Activated B cell treated with CpG ODN at 0.5 μM for 24 hours (primary cell): ENCODE measurements at regions not wholly inside any gene's neighbourhood (a gene's known extent, or its start where the extent isn't known, plus 50 kb on each side); places are given as distances from the start of the nearest gene placed in this dataset.

Experiments used
- ATAC-seq: fragments of 200-7000 bp; cut with Tn5 transposase; one replicate; pipeline ENCODE4 v1.10.0; 2021; ENCODE audit warnings: low read depth, mild to moderate bottlenecking, moderate library complexity
- CTCF ChIA-PET: fragments of 350-600 bp; sonication (Branson Sonifier 250); formaldehyde crosslinking; loops from one replicate; lab custom pipeline; 2021; ENCODE audit warnings: antibody characterized with exemption; lab: Charles Lee
- POLR2A ChIA-PET: fragments of 350-600 bp; sonication (Branson Sonifier 250); formaldehyde crosslinking; loops from one replicate; lab custom pipeline; 2021; ENCODE audit warnings: antibody characterized with exemption; lab: Charles Lee
- DNase-seq: peaks from one replicate; pipeline ENCODE4 v3.0.0; 2022
- H3K27ac Mint-ChIP-seq: one replicate; pipeline ENCODE4 v1.8.0; 2020; ENCODE audit warnings: mixed read lengths
- H3K27me3 Mint-ChIP-seq: one replicate; pipeline ENCODE4 v1.8.0; 2021; ENCODE audit warnings: mixed read lengths
- H3K36me3 Mint-ChIP-seq: one replicate; pipeline ENCODE4 v1.8.0; 2021; ENCODE audit warnings: low read depth, mixed read lengths
- H3K4me1 Mint-ChIP-seq: one replicate; pipeline ENCODE4 v1.8.0; 2021; ENCODE audit warnings: mixed read lengths
- H3K4me3 Mint-ChIP-seq: one replicate; pipeline ENCODE4 v1.8.0; 2020; ENCODE audit warnings: mild to moderate bottlenecking, mixed read lengths
- H3K9me3 Mint-ChIP-seq: one replicate; pipeline ENCODE4 v1.8.0; 2020; ENCODE audit warnings: mixed read lengths
- intact Hi-C: fragments of 100-400 bp; cut with micrococcal nuclease; formaldehyde crosslinking; loops from one replicate; pipeline ENCODE4 v1.15.1; 2024
- TF ChIP-seq, protein P1 (sequence below): fragments of 200-600 bp; IDR thresholded peaks from one replicate; pipeline ENCODE4 v1.8.0; 2022; ENCODE audit warnings: antibody characterized with exemption, mild to moderate bottlenecking

DNA sequence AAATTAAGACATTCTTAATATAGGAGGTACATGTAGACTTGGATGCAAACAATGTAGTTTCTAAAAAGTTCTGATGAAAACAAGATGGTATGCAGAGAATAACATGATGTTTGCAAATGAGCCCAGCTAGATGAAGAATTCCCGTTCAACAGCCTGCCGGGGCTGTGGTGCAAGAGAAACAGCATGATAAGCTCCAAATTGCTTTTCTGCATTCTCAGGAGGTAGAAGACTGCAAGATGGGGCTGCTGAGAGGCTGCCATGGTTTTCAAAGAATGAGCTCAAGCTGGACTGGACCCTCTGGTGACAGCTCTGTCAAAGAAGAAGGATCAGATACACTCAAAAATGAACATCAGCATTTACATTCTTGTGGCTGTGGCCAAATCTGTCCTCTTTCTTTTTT, 73.4 kb upstream of the PALS2 start:
- no peaks in the 10 kb centered on the region for H3K36me3 Mint-ChIP-seq
- H3K4me1 Mint-ChIP-seq: no peaks in the 10 kb centered on the region
- H3K9me3 Mint-ChIP-seq: no peaks in the 10 kb centered on the region
- ATAC-seq (no peak), DNase-seq (no peak)
- POLR2A ChIA-PET: no interaction called here
- no peak overlapping the region for H3K27ac Mint-ChIP-seq
- peaks cover 6% of the 10 kb centered on the region for H3K27me3 Mint-ChIP-seq
- CTCF ChIA-PET: no interaction called here
- intact Hi-C loops: no loop called here
- no peak overlapping the region for H3K4me3 Mint-ChIP-seq
- TF ChIP-seq, protein P1, sequence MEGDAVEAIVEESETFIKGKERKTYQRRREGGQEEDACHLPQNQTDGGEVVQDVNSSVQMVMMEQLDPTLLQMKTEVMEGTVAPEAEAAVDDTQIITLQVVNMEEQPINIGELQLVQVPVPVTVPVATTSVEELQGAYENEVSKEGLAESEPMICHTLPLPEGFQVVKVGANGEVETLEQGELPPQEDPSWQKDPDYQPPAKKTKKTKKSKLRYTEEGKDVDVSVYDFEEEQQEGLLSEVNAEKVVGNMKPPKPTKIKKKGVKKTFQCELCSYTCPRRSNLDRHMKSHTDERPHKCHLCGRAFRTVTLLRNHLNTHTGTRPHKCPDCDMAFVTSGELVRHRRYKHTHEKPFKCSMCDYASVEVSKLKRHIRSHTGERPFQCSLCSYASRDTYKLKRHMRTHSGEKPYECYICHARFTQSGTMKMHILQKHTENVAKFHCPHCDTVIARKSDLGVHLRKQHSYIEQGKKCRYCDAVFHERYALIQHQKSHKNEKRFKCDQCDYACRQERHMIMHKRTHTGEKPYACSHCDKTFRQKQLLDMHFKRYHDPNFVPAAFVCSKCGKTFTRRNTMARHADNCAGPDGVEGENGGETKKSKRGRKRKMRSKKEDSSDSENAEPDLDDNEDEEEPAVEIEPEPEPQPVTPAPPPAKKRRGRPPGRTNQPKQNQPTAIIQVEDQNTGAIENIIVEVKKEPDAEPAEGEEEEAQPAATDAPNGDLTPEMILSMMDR: no peak

DNA sequence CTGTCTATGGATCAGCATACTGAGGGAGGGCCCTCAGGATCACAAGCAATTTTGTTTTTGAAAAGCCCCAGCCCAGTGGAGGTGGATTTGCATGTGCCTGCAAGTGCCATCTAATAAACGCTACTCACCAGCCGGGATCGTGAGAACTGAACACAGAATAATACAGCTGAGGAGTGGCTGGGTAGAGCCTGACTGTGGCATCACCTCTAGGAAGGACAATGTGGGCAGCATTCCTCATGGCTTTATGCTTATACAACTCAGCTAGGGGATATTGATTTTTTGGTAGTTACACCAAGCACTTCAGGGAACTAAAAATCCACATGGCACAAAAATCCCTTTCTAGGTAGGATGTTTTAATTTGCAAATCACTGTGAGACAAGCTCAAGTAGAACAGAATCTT, 72.7 kb upstream of the PALS2 start:
- ChIA-PET POLR2A (no interaction called here), CTCF (interaction anchor here (1.0 kb wide), 1 partner anchor 10 kb away, joined by 3 read pairs; no protein-coding TSS in a partner anchor)
- intact Hi-C loops: no loop called here
- DNase-seq (no peak), ATAC-seq (no peak)
- Mint-ChIP-seq H3K36me3 (no peaks in the 10 kb centered on the region), H3K4me1 (no peaks in the 10 kb centered on the region), H3K9me3 (no peaks in the 10 kb centered on the region), H3K27ac (no peak overlapping the region), H3K27me3 (peaks cover 7% of the 10 kb centered on the region), H3K4me3 (no peak overlapping the region)
- TF ChIP-seq, protein P1: no peak

DNA sequence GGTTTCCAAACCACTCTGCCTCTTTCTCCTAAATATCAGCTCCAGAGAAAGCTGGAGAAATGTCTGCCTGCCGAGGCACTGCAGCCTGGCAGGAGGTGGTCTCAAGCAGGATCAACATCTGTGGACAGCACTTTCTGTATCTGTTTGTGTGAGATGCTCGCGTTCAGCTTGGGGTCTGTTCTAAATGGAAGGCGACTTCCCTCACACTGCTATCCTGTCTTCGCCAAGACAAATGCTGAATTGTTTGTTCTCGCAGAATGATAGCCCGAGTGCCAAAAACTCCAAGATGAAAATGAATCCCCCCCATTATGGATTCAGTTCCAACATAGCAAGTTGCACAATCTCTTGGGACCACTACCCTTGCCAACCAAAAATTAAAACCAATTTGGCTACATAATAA, 72.2 kb upstream of the PALS2 start:
- intact Hi-C loops: no loop called here
- Mint-ChIP-seq H3K4me3 (no peak overlapping the region), H3K27me3 (peaks cover 9% of the 10 kb centered on the region), H3K4me1 (no peaks in the 10 kb centered on the region), H3K27ac (no peak overlapping the region), H3K36me3 (no peaks in the 10 kb centered on the region), H3K9me3 (no peaks in the 10 kb centered on the region)
- no peak for ATAC-seq
- DNase-seq: no peak
- TF ChIP-seq, protein P1: no peak
- POLR2A ChIA-PET: no interaction called here
- CTCF ChIA-PET: interaction anchor here (1.0 kb wide), 1 partner anchor 9 kb away, joined by 3 read pairs; no protein-coding TSS in a partner anchor

DNA sequence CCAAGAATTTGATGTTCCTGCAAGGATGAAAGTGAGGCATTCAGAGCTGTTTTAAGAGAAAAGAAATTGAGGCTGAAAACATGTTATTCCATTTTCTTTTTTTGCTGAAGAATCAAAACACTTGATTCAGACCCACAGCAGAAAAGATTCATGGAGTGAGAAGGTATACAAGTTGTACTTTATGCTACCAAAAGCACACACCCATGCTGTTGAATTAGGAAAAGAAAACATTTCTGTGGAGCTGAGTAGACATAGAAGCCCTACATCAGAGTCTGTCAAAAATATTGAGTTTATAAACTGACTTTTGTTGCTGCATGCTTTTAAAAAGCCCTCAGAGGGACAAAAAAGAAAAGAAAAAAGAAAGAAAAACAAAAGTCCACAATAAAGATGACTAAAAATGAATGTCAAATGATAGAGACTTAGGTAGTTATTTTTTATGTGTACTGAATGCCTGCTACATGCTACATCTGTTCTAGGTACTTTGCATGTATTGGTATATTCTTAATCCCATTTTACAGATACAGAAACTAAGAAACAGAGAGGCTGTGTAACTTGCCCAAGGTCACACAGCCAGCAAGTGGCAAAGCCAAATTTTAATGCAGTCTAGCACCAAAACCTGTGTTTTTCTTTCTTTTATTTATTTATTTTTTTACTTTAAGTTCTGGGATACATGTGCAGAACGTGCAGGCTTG, 71.7 kb upstream of the PALS2 start:
- intact Hi-C loops: no loop called here
- TF ChIP-seq, protein P1: no peak
- POLR2A ChIA-PET: no interaction called here
- Mint-ChIP-seq H3K4me1 (no peaks in the 10 kb centered on the region), H3K4me3 (no peak overlapping the region), H3K27me3 (peaks cover 9% of the 10 kb centered on the region), H3K9me3 (no peaks in the 10 kb centered on the region), H3K27ac (no peak overlapping the region), H3K36me3 (no peaks in the 10 kb centered on the region)
- no peak for DNase-seq
- no peak for ATAC-seq
- CTCF ChIA-PET: interaction anchor here (1.0 kb wide), 1 partner anchor 9 kb away, joined by 3 read pairs; no protein-coding TSS in a partner anchor

DNA sequence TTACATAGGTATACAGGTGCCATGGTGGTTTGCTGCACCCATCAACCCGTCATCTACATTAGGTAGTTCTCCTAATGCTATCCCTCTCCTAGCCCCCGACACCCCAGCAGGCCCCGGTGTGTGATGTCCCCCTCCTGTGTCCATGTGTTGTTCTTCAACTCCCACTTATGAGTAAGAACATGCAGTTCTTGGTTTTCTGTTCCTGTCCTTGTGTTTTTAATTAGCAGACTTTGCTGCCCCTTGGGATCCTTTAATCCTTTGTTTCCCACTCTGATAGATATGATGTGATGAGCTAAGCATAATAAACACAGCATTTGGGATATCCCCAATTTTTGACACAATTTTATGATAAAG, 71.1 kb upstream of the PALS2 start:
- no peak for DNase-seq
- Mint-ChIP-seq H3K27me3 (peaks cover 9% of the 10 kb centered on the region), H3K4me3 (no peak overlapping the region), H3K9me3 (no peaks in the 10 kb centered on the region), H3K4me1 (no peaks in the 10 kb centered on the region), H3K36me3 (no peaks in the 10 kb centered on the region), H3K27ac (no peak overlapping the region)
- ChIA-PET CTCF (no interaction called here), POLR2A (no interaction called here)
- intact Hi-C loops: no loop called here
- TF ChIP-seq, protein P1: no peak
- no peak for ATAC-seq
